ENCODE measurements at regions not wholly inside any gene's neighbourhood (a gene's known extent, or its start where the extent isn't known, plus 50 kb on each side); places are given as distances from the start of the nearest gene placed in this dataset.

GRCh38 chr20:63070301-63070625 lies 63.5 kb upstream of the BHLHE23 start:
- DNase-seq (ENCODE audit: low spot score) = no peak

GRCh38 chr20:63068711-63069367 lies 62.1 kb upstream of the BHLHE23 start:
- no peak for DNase-seq (ENCODE audit: low spot score)

GRCh38 chr20:63067721-63068560 lies 61.2 kb upstream of the BHLHE23 start:
- no peak for DNase-seq (ENCODE audit: low spot score)

GRCh38 chr20:63067266-63067635 lies 60.5 kb upstream of the BHLHE23 start:
- no peak for DNase-seq (ENCODE audit: low spot score)

GRCh38 chr20:63066506-63067265 lies 59.9 kb upstream of the BHLHE23 start:
- no peak for DNase-seq (ENCODE audit: low spot score)

- DNase-seq (ENCODE audit: low spot score) = no peak
Measured at GRCh38 chr20:63065911-63066310, 59.1 kb upstream of the BHLHE23 start.

GRCh38 chr20:63064745-63065711 lies 58.3 kb upstream of the BHLHE23 start:
- DNase-seq (ENCODE audit: low spot score) = no peak

- no peak for DNase-seq (ENCODE audit: low spot score)
Measured at GRCh38 chr20:63064310-63064709, 57.5 kb upstream of the BHLHE23 start.

- DNase-seq (ENCODE audit: low spot score) = no peak
Measured at GRCh38 chr20:63062188-63063140, 55.7 kb upstream of the BHLHE23 start.

- no peak for DNase-seq (ENCODE audit: low spot score)
Measured at GRCh38 chr20:63061771-63062100, 55.0 kb upstream of the BHLHE23 start.

GRCh38 chr20:63061051-63061770 lies 54.4 kb upstream of the BHLHE23 start:
- no peak for DNase-seq (ENCODE audit: low spot score)

- no peak for DNase-seq (ENCODE audit: low spot score)
Measured at GRCh38 chr20:63060057-63060991, 53.6 kb upstream of the BHLHE23 start.

GRCh38 chr20:63059684-63060056 lies 52.9 kb upstream of the BHLHE23 start:
- DNase-seq (ENCODE audit: low spot score) = no peak

GRCh38 chr20:63058696-63059335 lies 52.1 kb upstream of the BHLHE23 start:
- DNase-seq (ENCODE audit: low spot score) = no peak

- DNase-seq (ENCODE audit: low spot score) = no peak
Measured at GRCh38 chr20:63057171-63058117, 50.7 kb upstream of the BHLHE23 start.

- DNase-seq (ENCODE audit: low spot score) = no peak
Measured at GRCh38 chr20:63056236-63057170, 49.7 kb upstream of the BHLHE23 start.
